ENCODE measurements at regions not wholly inside any gene's neighbourhood (a gene's known extent, or its start where the extent isn't known, plus 50 kb on each side); places are given as distances from the start of the nearest gene placed in this dataset.
A peak's percentile ranks its signal among the peaks of the same experiment; 100 is the strongest.

- Histone ChIP-seq H3K27ac (no peak overlapping the region), H3K4me3 (no peak overlapping the region), H3K9me3 (no peaks in the 10 kb centered on the region), H3K4me1 (no peaks in the 10 kb centered on the region), H3K27me3 (no peaks in the 10 kb centered on the region), H3K36me3 (no peaks in the 10 kb centered on the region)
- intact Hi-C loops (cut with DNase I) = no loop called here
- DNase-seq (no peak), ATAC-seq (peak in 1 of 4 donors; percentile 15)
- TF ChIP-seq, protein P1, sequence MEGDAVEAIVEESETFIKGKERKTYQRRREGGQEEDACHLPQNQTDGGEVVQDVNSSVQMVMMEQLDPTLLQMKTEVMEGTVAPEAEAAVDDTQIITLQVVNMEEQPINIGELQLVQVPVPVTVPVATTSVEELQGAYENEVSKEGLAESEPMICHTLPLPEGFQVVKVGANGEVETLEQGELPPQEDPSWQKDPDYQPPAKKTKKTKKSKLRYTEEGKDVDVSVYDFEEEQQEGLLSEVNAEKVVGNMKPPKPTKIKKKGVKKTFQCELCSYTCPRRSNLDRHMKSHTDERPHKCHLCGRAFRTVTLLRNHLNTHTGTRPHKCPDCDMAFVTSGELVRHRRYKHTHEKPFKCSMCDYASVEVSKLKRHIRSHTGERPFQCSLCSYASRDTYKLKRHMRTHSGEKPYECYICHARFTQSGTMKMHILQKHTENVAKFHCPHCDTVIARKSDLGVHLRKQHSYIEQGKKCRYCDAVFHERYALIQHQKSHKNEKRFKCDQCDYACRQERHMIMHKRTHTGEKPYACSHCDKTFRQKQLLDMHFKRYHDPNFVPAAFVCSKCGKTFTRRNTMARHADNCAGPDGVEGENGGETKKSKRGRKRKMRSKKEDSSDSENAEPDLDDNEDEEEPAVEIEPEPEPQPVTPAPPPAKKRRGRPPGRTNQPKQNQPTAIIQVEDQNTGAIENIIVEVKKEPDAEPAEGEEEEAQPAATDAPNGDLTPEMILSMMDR (IDR thresholded peaks at IDR 0.05) = no peak
- TF ChIP-seq POLR2A (IDR thresholded peaks at IDR 0.05) = no peak
- 68% methylated on average over 3 of the region's 16 CpGs for WGBS (ENCODE audit: insufficient coverage, low coverage, low lambda C conversion rate, missing lambda C conversion rate)
Observed at GRCh38 chr2:129797489-129798300, 181.8 kb upstream of the RAB6C start.

GRCh38 chr2:129798301-129798581 lies 181.2 kb upstream of the RAB6C start:
- intact Hi-C loops (cut with DNase I) = no loop called here
- Histone ChIP-seq H3K27me3 (no peaks in the 10 kb centered on the region), H3K27ac (no peak overlapping the region), H3K4me3 (no peak overlapping the region), H3K36me3 (no peaks in the 10 kb centered on the region), H3K4me1 (no peaks in the 10 kb centered on the region), H3K9me3 (no peaks in the 10 kb centered on the region)
- no peak for TF ChIP-seq POLR2A (IDR thresholded peaks at IDR 0.05)
- TF ChIP-seq, protein P1 (IDR thresholded peaks at IDR 0.05) = no peak
- 81% methylated on average over 8 of the region's 9 CpGs for WGBS (ENCODE audit: insufficient coverage, low coverage, low lambda C conversion rate, missing lambda C conversion rate)
- DNase-seq (no peak), ATAC-seq (no peak)

GRCh38 chr2:129798626-129799025 lies 180.8 kb upstream of the RAB6C start:
- ATAC-seq = peak in 1 of 4 donors; percentile 12
- H3K9me3 ChIP-seq = no peaks in the 10 kb centered on the region
- no peak overlapping the region for H3K27ac ChIP-seq
- DNase-seq = no peak
- intact Hi-C loops (cut with DNase I) = no loop called here
- no peaks in the 10 kb centered on the region for H3K27me3 ChIP-seq
- H3K36me3 ChIP-seq = no peaks in the 10 kb centered on the region
- no peaks in the 10 kb centered on the region for H3K4me1 ChIP-seq
- 86% methylated on average over 3 of the region's 9 CpGs for WGBS (ENCODE audit: insufficient coverage, low coverage, low lambda C conversion rate, missing lambda C conversion rate)
- no peak for TF ChIP-seq POLR2A (IDR thresholded peaks at IDR 0.05)
- TF ChIP-seq, protein P1 (IDR thresholded peaks at IDR 0.05) = no peak
- H3K4me3 ChIP-seq = no peak overlapping the region

DNA sequence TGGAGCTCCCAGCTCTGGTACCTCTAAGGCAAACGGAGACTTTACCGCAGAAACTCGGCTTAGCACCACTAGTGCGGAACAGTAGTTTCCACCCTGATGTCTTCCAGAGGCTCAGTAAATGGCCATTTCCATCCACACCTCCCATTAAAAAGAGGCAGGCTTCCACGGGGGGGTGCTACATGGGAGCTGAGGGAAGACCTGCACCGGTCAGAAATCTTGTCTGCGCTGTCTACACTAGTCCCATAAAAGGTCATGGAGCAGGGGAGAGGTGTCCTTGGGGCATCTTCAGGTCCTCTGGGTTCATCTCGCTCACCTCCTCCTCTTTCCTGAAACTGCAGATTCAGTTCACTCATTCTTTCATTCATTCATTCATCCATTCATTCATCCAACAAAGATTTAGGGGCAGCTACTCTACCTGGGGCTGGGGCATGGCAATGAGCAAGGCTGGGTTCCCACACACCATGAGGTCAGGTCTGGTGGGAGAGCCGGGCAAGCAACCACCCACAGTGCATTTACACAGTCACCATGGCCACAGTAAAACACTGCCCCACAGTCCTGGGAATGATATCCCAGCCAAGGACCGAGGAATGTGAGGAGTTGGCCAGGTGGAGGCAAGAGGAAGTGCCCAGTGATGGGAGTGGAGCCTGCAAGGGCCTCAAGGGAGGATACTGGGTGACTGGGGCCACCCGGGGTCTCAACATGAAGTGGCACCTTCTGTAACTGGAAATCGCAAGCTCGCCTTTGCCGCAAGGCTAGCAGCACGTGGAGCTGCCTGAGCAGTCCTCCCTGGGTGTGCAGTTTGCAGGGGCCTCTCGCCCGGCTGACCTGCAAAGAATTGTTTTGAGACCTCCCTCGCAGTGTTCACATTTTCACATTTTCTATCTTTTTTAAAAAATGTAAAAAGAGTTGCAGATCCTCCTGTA lies 180.2 kb upstream of the RAB6C start:
- WGBS (ENCODE audit: insufficient coverage, low coverage, low lambda C conversion rate, missing lambda C conversion rate) = 33% methylated on average over 3 of the region's 18 CpGs
- no peak for ATAC-seq
- Histone ChIP-seq H3K36me3 (no peaks in the 10 kb centered on the region), H3K27me3 (no peaks in the 10 kb centered on the region), H3K9me3 (no peaks in the 10 kb centered on the region), H3K4me3 (no peak overlapping the region), H3K27ac (no peak overlapping the region), H3K4me1 (no peaks in the 10 kb centered on the region)
- intact Hi-C loops (cut with DNase I) = no loop called here
- DNase-seq = no peak
- no peak for TF ChIP-seq POLR2A (IDR thresholded peaks at IDR 0.05)
- TF ChIP-seq, protein P1 (IDR thresholded peaks at IDR 0.05) = no peak

Measured in right lobe of liver (tissue), 6 donors.